Right renal cortex interstitium (tissue), 3 donors: ENCODE measurements at regions not wholly inside any gene's neighbourhood (a gene's known extent, or its start where the extent isn't known, plus 50 kb on each side); places are given as distances from the start of the nearest gene placed in this dataset.

Experiments used
- DNase-seq, 3 donors: peaks; one replicate each; pipeline ENCODE4 v3.0.0-alpha.2; 2013; ENCODE audit warnings: low read depth in 3 of 3, low spot score in 2 of 3

DNA sequence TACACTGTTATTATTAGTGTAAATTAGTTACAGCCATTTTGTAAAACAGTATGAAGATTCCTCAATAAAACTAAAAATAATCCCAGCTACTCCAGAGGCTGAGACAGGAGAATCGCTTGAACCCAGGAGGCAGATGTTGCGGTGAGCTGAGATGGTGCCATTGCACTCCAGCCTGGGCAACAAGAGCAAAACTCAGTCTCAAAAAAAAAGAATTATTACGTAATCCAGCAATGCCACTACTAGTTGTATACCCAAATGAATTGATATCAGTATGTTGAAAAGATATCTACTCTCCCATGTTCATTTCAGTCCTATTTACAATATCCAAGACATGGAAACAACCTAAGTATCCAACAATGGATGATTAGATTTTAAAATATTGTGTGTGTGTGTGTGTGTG is 313.6 kb downstream of the EPHA4 start:
- DNase-seq = no peak

DNA sequence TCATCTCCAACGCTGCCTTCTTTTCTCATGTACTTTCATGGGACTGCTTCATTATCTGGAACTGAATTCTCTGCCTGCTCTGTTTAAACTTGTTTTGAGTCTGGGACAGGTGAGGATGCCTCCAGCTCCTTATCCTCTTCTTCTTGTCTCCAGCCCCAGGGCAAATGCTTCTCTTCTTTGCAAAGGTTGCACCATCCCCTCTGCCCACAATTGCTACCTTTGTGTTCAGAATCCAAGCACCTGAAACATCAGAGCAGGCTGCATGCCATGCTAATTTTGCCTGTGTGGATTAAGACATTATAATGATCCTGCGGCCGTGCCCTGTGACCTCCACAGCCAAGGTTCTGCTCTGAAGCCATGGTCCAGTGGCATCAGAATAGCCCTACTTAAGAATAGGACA is 309.5 kb downstream of the EPHA4 start:
- DNase-seq = no peak

DNA sequence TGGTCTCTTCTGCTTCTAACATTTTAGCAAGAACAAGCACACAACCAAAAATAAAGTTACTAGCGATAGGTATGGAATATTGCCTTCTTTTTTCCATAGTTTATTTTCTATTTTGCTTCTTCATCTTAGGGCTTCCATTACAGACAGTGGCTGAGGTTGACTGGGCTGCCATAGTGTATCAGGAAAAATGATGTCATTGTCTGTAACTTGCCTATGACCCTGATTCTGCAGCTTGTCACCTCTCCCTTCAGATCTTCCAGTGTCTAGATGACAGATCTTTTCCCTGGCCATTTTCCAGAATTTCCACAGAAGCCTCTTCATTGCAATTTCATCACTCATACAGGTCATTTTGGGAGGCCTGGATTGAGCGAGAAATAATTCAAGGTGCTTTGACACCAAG is 308.5 kb downstream of the EPHA4 start:
- no peak for DNase-seq

DNA sequence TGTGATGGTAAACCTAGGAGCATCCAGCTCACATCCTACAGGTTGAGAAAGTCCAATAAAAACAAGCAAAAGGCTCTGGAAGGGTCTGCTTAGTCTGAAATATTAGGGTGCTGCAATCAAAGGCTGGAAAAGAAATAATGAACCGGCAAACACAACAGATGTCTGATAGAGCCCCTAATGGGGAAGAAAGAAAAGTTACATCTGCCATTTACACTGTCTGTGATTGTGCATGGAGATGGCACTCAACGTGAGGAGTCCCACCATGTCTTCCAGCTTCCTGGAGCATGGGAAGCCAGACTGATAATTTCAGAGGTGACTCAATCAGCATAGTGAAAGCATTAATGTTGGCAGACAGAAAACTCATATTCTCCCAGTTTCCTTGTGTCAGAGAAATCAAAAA is 307.8 kb downstream of the EPHA4 start:
- no peak for DNase-seq

DNA sequence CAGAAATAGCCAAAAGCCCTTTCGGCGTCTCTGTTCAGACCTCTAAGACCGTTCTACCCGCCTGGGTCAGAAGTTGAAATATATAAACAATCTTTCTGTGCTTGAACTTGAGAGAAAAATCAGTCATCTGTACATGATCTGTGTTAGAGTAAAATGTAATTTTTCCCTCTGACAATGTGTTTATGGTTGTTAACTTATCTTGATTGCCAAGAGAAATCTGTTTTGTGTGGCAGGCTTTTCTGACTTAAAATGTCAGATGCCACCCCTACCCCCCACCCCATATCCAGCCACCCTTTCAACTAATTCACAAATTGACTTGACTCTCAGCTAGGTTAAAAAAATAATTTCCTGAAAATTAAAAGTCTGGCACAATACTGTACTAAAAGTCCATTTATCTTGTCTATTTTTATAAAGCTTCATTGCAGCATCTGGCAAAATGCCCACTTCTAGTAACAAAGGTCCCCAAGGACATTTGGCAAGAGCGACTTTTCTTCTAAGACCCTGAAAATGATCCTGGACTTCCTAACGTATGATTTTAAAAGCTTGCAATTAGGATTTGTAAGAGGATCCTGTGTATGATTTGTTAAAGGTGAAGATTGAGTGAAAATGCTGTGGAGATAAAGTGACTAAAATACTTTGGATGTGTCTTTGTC is 304.2 kb downstream of the EPHA4 start:
- no peak for DNase-seq

DNA sequence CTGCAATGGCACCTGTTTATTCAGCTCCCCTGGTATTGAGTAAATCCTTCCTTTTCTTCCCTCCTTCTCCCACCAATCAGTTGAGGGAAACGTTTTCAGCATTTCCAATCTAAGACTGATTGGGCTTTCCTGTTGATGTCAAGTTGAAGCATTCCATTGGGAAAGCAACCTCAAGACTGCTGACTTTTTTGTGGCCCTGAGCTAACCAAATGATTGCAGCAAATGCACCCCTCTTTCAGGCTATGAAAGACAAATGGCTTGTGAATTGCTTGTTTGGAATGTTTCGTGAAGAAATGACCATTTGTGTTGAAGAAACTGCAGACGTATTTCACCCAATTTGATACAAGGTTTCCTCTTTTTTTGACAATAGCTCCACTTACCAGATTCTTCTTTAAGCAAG is 303.5 kb downstream of the EPHA4 start:
- DNase-seq = no peak

DNA sequence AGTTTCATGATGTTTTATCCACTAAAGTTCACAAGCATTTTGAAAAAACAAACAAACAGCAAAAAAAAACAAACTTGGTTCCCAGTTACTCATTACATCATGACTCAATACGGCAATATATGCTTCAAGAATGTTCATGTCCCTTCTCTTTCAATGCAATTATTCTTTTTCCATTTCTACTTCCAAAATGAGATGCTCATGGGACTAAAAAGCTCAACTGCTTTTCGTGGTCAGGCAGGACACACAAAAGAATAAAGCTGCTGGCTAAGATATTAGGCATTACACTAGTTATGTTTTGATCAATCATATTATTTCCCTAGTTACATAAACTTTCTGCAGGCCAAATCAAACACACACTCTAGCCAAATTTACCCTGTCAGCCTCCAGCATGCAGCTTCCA is 301.3 kb downstream of the EPHA4 start:
- no peak for DNase-seq

DNA sequence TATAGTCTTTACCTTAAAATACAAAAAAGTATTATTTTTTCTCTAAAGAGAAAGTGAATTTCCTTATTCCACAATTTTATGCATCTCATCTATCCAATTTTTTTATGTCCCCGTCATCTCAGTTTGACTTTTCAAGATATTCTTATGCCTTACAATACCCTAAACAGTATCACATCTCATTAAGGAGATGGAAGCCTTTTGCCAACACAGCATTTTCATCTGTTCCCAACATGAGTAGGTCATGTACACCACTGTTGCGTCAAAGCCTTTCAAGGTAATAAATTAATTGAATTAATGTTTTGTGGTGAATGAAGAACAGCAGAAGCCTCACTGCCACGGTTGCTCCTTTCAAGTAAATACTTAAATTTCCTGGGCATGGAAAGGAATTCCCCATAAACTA is 299.4 kb downstream of the EPHA4 start:
- no peak for DNase-seq

DNA sequence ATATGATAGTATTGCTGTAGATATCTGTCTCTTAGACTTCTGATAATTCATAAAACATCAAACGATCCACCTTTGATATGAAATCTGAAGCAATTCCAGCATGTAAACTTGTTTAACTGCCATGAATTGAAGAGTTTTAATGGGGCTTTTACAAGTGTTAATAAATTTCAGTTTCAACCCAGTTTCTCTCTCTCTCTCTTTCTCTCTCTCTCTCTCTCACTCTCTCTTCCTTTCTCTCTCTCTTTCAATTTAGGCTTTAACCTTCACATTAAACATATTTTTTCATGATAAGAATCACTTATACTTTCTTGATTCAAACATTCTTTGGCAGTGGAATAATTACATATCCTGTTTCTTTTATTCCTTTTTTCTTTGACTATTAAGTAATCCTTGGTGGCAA is 296.1 kb downstream of the EPHA4 start:
- DNase-seq = no peak

DNA sequence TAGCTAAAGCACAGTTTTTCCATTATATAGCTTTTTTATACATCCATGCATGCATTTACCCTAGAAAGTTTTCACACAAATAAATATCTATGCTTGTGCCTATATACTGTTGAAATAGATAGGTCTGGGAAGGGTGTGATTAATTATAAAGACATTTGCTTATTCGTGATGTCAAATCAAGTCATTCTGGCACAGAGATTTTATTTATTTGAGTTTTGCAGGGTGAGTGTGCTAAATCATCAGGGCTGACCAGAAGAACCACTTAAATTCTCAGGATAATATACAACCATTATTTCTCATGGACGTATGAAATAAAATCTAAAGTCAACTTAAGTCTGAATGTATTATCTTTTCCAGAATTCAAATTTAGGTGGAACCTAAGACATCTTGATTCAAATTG is 295.5 kb downstream of the EPHA4 start:
- no peak for DNase-seq

DNA sequence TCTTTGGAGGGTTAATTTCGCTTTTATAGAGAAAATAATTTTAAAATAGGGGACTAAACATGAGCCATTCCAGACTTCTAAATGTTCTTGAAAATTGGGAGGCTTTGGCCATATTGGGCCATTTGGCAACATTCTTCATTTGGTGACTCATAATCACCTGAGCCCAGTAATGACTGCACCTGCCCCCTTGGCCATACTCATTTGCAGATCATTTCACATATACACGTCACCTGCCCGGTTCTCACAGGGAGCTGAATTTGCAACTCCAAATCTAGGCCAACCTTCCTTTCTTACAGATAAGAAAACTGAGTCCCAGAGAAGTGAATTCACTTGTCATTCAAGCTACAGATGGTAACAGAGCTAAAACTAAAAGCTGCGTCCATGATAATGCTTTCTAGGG is 289.7 kb downstream of the EPHA4 start:
- DNase-seq = no peak

DNA sequence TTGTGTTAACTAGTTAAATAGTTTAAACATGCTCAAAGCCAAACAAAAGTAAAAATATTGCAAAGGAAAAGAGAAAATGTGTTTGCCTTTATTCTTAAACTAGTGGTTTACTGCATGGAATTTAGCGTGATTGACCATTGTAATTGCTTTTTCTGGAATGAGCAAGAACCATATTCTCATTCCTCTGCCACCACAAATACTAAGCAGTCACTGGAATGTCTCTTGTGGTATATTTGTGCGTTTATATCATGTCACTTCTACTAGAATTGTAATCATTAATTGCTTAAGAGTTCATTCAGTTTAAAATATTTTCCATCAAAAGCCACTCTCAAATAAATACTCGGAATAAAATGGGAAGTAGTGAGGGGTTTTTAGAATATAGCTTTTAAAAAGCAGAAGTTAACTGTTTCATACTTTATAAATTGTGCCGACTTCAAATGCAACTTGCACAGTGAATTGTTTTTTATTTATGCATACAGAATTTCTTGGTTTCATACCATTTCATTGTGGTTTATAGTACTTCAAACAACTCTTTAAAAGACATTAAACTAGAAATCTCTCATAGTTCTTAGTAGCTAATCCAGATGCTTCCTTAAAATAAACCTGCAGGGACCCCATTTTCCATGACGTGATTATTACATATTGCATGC is 288.1 kb downstream of the EPHA4 start:
- no peak for DNase-seq

DNA sequence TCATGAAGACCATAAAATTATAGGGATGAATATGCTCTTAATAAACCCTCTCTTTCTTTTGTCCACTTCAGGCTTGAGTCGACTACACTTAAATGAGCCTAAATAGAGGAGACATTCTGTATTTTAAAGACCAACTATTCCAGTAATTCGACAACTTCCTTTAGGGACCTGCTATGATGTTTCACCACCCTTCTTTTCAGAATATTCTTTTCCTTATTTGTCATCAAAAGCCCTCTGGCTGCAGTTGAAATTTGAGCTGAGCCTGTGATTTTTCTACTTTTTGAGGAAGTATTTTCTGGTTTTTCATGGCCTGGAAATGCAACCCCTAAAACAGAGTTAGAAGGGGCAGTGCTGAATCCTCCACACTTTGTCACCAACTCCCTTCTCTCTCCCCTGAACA is 287.0 kb downstream of the EPHA4 start:
- DNase-seq = no peak

DNA sequence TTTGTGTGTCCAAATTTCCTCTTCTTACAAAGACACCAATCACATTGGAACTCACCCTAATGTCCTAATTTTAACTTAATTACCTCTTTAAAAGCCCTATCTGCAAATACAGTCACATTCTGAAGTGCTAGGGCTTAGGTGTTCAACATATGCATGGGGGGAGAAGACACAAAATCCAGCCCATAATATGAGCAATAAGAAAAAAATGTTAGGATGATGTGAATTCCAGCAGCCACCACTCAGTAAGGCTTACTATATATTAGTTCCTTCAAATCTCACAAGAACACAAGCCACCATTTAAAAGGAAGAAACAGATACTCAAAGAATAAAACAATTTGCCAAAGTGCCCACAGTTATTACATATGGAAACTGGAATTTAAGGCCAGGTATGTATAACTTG is 285.7 kb downstream of the EPHA4 start:
- DNase-seq = no peak

DNA sequence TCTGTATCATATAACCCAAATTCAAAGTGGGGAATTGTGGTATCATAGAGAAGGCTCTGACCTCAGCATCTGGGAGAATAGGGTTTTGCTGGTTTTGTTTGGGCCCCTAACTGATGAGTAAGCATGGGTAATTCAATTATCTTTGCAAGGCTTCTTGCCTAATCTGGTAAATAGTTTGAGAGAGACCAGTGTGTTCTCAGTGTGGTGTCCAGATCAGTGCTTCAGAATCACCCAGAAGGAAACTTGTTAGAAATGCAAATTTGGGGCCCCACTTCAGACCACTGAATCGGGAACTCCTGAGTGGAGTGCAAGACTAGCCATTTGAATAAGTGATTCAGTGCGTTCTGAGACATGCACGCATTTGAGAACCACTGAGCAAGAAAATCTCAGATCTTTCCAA is 282.7 kb downstream of the EPHA4 start:
- no peak for DNase-seq

DNA sequence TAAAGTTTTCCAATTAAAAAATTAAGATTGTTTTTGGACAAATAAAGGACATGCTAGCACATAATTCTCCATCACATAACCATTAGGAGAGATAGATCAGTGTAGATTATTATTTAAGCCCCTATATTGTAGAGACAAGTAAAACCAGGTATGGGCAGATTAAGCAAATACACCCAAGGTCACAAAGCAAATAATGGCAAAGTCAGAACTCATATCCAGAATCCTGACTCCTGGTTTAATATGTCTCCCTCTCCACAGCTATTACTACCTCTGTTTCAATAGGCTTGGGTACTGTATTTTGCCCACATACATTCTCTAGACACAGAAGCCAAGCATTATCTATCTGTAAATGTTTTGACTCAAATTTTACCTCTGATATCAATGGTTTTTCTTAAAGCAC is 282.3 kb downstream of the EPHA4 start:
- no peak for DNase-seq

DNA sequence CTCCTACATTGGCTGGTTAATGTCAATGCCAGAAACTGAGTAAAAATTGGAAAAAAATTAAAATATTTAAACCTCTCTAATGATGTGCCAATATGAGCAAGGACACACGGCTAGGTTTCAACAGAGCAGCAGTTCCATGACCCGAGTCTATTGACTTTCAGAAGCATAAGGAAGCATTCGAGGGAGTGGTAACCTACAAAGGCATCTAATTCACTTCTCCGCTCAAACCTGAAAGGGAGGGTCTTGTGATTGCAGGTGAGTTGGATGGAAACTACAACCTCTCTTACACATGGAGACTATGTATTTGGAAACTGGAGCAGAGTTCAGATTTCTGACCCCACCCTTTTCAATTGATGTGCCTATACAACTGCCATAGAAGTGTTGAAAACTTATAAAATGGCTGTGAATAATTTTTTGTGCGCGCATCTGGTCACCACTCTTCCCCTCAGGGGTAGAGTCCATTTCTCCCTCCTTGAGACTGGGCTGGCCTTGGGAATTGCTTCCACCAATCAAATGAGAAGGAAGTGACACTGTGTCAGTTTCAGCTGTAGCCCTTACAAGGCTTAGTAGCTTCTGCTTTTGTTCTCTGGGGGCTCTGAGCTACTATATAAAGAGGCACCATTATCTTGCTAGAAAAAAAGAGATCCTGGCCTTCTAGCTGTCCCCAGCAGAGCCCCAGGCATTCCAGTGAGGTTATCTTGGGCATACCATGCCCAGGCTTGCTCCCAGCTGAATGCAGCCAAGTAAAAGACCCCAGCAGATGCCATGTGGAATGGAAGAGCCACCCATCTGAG is 278.0 kb downstream of the EPHA4 start:
- no peak for DNase-seq

DNA sequence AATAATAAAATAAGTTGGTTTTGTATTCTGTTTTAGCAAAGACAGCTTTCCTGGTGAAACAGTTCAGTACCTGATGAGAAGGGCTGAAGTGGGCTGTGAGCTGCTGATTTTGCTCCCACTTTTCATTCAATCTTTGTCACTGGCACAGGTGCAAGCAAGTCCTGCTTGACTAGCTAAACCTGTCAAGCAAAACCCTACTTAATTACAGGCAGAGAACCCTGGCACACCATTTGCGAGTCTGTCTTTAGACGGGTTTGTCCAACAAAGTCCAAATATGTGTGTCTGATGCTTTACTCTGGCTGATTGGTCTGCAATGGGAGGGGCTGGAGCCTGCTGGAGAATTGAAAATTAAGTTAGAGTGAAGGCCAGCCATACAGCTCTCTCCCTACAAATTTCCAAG is 267.2 kb downstream of the EPHA4 start:
- DNase-seq = no peak

DNA sequence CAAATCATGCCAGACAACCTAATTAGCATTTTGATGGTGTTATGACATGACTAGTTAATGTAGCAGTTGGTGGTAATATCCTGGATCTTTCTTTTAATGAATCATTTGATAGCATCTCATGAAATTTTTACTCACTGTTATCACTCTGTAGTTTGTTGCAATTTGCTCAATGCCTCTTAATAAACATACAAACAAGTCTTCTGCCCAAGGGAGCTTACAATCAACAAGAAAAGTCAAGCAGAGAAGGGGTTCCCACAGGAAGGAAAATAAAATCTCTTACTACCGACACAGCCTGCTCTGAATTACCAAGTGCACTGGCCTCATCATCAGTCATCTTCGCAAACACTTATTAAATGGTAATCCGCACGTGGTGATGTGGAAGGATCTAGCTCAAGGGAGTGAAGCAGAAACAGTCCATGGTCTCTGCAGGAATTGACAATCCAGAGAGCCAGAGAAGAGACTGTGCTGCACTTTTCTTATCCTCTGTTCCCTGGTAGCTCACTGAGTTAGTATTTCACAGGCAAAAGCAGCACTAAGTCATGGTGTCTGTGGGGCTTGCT is 263.5 kb downstream of the EPHA4 start:
- DNase-seq = no peak

DNA sequence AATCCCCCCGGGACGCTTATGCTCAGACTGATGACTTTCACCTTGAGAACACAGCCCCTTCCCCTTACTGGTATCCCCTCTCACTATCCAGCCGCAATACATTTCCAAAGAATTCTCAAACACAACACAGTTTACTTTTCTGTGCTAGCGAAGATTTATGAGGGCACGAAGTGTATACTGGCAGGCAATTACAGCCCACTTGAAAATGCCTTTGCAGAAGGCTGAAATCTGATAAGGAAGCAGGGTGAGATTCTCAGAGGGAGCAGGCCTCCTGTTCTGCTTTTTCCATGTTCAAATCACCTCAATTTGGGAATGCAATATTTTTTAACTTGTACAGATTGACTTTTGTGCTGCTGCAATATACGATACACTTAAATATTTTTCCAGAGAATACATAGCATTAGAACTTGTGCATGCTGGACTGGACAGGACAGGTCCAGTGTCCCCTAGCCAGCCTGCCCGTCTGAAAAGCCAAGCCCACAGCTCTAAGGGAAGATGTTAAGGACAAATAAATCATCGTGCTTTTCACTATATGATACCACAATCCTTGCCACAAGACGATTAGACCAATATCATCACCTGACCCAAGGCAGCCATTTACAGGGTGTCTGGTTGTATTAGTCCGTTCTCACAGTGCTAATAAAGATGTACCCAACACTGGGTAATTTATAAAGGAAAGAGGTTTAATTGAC is 262.1 kb downstream of the EPHA4 start:
- no peak for DNase-seq

DNA sequence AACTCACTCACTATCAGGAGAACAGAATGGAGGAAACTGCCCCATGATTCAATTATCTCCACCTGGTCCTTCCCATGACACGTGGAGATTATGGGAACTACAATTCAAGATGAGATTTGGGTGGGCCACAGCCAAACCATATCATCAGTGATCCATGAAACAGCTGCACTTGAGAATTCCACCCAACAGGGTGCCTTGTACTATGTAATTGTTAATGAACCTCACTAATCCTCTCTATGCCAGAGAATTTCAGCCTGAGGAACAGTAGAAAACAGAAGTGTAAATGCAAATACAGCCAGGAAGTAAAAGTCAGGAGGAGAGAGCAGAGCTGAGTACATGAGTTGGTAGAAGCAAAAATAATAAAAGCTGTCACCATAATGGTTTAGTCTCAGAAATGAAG is 261.4 kb downstream of the EPHA4 start:
- DNase-seq = no peak
